ENCODE measurements at regions not wholly inside any gene's neighbourhood (a gene's known extent, or its start where the extent isn't known, plus 50 kb on each side); places are given as distances from the start of the nearest gene placed in this dataset.

GRCh38 chr12:84361651-84362551 lies 550.7 kb downstream of the SLC6A15 start:
- DNase-seq: no peak

GRCh38 chr12:84357314-84357713 lies 555.3 kb downstream of the SLC6A15 start:
- no peak for DNase-seq

GRCh38 chr12:84356224-84356623 lies 556.4 kb downstream of the SLC6A15 start:
- DNase-seq: no peak

GRCh38 chr12:84355561-84355960 lies 557.0 kb downstream of the SLC6A15 start:
- DNase-seq: no peak

GRCh38 chr12:84348582-84348981 lies 564.0 kb downstream of the SLC6A15 start:
- no peak for DNase-seq

- DNase-seq: no peak
Observed at GRCh38 chr12:84341467-84342193, 571.0 kb downstream of the SLC6A15 start.

GRCh38 chr12:84336231-84336630 lies 576.4 kb downstream of the SLC6A15 start:
- no peak for DNase-seq

GRCh38 chr12:84329938-84330337 lies 582.7 kb downstream of the SLC6A15 start:
- DNase-seq: no peak

- DNase-seq: no peak
Observed at GRCh38 chr12:84315926-84316325, 596.7 kb downstream of the SLC6A15 start.

GRCh38 chr12:84313323-84313675 lies 599.3 kb downstream of the SLC6A15 start:
- DNase-seq: no peak

- no peak for DNase-seq
Observed at GRCh38 chr12:84308211-84308610, 604.4 kb downstream of the SLC6A15 start.

- DNase-seq: no peak
Observed at GRCh38 chr12:84305144-84305543, 607.5 kb downstream of the SLC6A15 start.

GRCh38 chr12:84294246-84294645 lies 618.4 kb downstream of the SLC6A15 start:
- no peak for DNase-seq

- DNase-seq: no peak
Observed at GRCh38 chr12:84290168-84290567, 622.4 kb downstream of the SLC6A15 start.

- no peak for DNase-seq
Observed at GRCh38 chr12:84277986-84278385, 634.6 kb downstream of the SLC6A15 start.

GRCh38 chr12:84276215-84276614 lies 636.4 kb downstream of the SLC6A15 start:
- no peak for DNase-seq

GRCh38 chr12:84272324-84272723 lies 640.3 kb downstream of the SLC6A15 start:
- no peak for DNase-seq

GRCh38 chr12:84270470-84271140 lies 642.0 kb downstream of the SLC6A15 start:
- no peak for DNase-seq

- no peak for DNase-seq
Observed at GRCh38 chr12:84247931-84248330, 664.7 kb downstream of the SLC6A15 start.

GRCh38 chr12:84243686-84244085 lies 668.9 kb downstream of the SLC6A15 start:
- DNase-seq: no peak

GRCh38 chr12:84222841-84223240 lies 689.8 kb downstream of the SLC6A15 start:
- DNase-seq: no peak

GRCh38 chr12:84218406-84218805 lies 694.2 kb downstream of the SLC6A15 start:
- DNase-seq: no peak

GRCh38 chr12:84201976-84202375 lies 710.6 kb downstream of the SLC6A15 start:
- DNase-seq: no peak
